GM19239 (cell line): ENCODE measurements at regions not wholly inside any gene's neighbourhood (a gene's known extent, or its start where the extent isn't known, plus 50 kb on each side); places are given as distances from the start of the nearest gene placed in this dataset.

Experiments
- DNase-seq: peaks from one replicate; pipeline ENCODE4 v3.0.0; 2011; ENCODE audit warnings: low spot score; ENCODE audit not compliant: insufficient read length
- FAIRE-seq: peaks from 2 replicates; lab custom pipeline; 2011; peaks lifted over from hg19 to GRCh38; lab: Jason Lieb, UNC

DNA sequence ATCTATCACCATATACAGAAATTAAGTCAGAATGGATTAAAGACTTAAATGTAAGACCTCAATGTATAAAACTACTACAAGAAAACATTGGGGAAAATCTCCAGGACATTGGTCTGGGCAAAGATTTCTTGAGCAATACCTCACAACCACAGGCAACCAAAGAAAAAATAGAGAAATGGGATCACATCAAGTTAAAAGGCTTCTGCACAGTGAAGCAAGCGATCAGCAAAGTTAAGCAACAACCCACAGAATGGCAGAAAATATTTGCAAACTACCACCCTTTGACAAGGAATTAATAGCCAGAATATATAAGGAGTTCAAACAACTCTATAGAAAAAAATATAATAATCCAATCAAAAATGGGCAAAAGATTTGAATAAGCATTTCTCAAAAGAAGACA lies 236.9 kb upstream of the EMCN start:
- FAIRE-seq = no peak
- no peak for DNase-seq

DNA sequence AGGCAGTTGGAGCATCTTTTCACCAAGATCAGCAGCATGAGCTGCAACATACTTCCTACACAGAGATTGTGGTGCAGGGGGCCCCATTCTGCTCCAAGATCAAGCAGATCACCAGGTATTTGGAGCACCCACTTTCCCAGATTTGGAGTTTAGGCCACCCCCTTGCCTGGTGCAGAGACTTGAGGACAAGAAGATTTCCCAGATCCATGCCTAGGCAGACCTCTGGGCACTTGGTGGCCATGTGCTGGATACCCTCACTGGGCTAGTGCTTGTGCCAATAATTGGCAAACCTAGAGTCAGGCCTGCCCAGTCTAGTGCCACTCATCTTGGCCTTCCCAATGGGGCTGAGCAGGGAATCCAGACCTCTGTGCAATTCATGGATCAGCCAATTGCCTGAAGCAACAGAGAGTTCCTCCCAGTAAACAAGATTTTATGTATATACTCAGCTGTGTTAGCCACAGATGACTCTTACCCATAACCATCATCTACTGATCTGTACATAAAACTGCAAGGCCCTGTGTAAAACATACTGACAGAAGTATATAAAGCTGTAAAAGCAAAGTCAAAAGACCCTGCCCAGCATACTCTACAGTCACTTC lies 228.4 kb upstream of the EMCN start:
- no peak for DNase-seq
- no peak for FAIRE-seq

DNA sequence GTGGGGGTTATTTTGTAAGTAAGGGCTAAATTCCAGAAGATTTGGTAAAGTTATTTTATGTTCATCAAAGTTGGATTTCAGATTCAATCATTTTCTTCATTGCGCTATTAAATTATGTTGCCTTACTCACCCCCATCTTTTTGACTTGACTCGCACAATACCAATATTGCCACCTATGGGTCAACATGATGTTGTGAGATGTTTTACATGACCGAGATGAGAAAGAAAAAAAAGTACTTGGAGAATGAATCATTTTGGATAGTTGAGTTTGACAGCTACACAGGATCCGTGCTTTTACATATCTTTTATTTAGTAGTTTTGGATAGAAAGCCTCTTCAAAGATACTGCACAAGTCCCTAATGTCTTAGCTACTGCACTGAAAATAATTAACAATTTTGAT lies 224.2 kb upstream of the EMCN start:
- DNase-seq (no peak), FAIRE-seq (peak; percentile 44)

- FAIRE-seq (no peak), DNase-seq (no peak)
Measured at GRCh38 chr4:100739426-100739825, 221.6 kb upstream of the EMCN start.

DNA sequence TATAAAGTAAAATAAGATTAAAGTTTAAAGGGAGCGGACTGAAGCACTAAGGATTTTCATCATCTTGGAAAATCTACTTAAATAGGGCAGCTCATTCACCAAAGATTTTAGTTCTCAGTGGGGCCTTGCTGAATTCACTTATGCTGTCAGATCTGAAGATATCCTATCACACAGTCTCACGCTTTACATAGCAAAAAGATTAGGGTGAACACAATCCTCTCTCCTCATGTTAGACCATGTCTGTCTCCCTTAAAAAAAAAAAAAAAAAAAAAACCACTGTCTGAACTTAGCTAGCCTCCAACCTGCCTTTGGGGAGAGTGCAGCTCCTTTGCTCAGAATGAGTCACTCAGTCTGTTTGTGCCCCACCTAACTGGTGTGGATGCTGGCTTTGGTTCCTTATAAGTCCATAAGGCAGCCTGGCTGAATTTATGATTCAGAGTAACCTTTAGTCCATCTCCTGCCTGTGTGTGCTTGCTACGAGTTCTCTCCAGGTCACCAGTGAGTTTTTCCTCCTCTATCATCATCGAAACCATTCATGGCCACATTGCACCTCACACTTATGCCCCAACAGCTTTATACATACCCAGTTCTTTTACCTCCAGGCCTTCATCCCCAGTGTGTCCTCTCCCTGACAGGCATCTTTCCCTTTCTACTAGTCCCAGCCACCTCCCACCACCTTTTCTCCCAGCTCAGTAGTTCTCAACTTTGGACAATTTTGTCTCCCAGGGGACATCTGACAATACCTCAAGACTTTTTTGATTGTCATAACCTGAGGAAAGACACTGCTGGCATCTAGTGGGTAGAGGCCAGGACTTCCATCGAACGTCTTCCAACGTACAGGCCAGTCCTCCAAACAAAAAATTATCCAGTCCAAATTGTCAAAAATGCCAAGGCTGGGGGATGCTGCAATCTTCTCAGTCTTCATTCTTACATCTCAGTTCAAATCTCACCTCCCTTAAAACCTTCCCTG lies 220.7 kb upstream of the EMCN start:
- no peak for FAIRE-seq
- DNase-seq = no peak

GRCh38 chr4:100736641-100737451 lies 219.0 kb upstream of the EMCN start:
- FAIRE-seq (no peak), DNase-seq (no peak)

- FAIRE-seq (no peak), DNase-seq (no peak)
Measured at GRCh38 chr4:100728861-100729260, 211.0 kb upstream of the EMCN start.

- no peak for DNase-seq
- FAIRE-seq = peak; percentile 8
Measured at GRCh38 chr4:100722866-100723459, 205.1 kb upstream of the EMCN start.

DNA sequence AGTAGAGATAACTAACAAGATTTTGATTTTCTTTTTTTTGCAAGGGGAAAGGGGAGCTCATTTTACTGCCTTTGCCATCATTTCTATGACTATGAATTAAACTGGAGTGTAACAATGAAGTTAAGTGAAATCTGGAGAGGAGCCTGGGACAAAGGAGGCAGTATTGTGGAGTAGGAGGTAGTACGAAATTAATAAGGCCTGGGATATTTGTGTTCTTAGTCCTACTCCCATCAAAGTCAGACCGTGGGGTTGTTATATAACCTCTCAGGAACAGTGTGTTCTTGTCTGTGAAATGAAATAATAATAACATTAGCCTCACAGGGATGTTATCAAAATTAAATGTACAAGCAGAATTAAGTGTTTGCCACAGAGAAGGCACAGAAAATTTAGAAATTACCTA lies 204.3 kb upstream of the EMCN start:
- no peak for DNase-seq
- no peak for FAIRE-seq

- FAIRE-seq (no peak), DNase-seq (no peak)
Measured at GRCh38 chr4:100721490-100721889, 203.7 kb upstream of the EMCN start.

DNA sequence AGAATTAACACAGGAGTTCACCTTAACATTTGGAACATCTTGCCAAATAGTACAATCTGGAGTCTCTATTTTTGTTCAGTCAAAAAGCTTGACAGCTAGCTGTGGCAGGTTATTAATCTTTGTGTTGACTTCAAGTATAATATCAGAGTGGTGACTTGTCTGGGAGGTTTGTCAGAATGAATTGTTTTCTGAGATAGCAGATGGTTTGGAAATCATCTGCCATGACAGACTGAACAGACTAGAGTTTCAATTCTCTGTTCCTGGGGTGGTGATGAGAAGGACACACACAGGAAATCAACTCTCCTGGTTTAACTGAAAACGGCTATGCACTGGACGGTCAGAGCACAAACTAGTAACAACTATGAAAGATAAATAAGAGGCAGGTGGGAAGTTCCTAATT lies 203.3 kb upstream of the EMCN start:
- DNase-seq = no peak

DNA sequence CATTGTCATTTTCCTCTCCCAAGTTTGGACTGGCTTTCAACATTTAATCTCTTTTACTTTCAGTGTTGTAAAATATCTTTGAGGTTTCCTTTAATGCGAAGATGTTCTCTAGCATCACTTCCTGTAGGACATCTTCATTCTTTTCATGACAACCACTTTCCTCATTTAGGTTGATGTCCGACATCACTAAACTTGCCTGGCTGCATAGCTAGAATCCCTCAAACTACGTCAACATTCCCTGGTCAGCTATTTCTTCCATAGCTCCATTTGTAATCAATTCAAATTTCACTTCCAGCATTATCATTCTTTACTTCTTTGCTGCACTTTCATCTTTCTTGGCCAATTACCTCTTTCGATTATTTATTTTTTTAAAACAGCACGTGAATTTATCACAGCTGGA lies 198.6 kb upstream of the EMCN start:
- DNase-seq (no peak), FAIRE-seq (no peak)

More for the DNA sequence above, 203.3 kb upstream of the EMCN start:
- FAIRE-seq = peak; percentile 33

GRCh38 chr4:100708776-100709175 lies 191.0 kb upstream of the EMCN start:
- FAIRE-seq = no peak
- no peak for DNase-seq

- no peak for FAIRE-seq
- no peak for DNase-seq
Measured at GRCh38 chr4:100707786-100708185, 190.0 kb upstream of the EMCN start.

GRCh38 chr4:100696531-100696930 lies 178.7 kb upstream of the EMCN start:
- DNase-seq (no peak), FAIRE-seq (no peak)

DNA sequence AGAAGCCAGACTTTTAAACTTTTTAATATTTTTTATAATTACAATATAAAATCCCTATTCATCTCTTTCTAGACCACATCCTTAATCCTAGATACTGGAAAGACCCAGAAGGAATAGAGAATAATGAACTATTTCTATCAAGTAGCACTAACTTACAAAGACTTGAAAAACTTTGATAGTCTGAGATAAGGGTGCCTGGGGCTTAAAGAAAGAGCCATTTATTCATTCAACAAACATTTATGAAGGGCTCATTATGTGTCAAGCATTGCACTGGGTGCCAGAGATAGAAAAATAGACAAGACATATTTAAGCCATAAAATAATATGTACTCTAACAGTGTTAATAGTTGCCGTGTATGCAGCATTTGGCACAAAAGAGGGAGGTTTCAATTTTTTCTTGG lies 178.0 kb upstream of the EMCN start:
- DNase-seq (no peak), FAIRE-seq (no peak)

- DNase-seq = no peak
Measured at GRCh38 chr4:100695039-100695654, 177.3 kb upstream of the EMCN start.

DNA sequence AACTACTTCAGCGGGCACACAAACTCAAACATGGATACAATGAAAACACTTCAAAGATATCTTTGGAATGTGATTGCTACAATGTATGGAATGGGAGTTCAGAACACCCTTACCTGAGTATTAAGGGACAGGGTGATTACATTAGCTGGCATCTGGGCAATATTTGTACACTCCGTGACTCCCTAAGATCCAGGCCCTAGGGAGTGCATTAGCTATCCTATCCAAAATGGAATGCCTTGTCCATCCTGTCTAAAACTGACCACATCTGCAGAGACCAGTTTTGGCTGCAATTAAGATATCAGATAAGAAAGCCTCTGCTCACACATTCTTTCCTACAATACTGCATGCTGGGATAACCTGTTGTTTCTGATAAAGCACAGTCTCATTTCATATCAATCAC lies 176.6 kb upstream of the EMCN start:
- FAIRE-seq (no peak), DNase-seq (no peak)

More at GRCh38 chr4:100695039-100695654, 177.3 kb upstream of the EMCN start:
- FAIRE-seq = no peak

DNA sequence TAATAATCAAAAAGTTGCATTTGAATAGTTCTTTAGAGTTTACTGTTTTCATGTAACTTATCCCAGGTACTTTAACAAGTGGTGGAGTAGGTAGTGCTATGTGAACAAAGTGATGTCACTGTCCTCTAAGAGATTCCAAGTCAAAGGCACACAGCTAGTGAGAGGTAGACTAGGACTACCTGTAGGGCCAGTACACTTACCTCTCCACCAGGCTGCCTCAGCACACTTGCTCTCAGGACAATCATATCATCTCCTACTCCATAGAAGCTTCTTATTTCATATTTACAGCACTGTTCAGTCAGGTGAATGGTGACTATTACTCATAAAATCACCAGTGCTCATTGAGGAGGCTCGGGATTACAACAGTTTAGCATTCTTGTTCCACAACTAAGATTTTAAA lies 173.0 kb upstream of the EMCN start:
- FAIRE-seq (no peak), DNase-seq (no peak)

- FAIRE-seq (no peak), DNase-seq (no peak)
Measured at GRCh38 chr4:100688368-100688767, 170.5 kb upstream of the EMCN start.
